CD4-positive, alpha-beta T cell treated with Interferon gamma for 1 hour (primary cell): ENCODE measurements at regions not wholly inside any gene's neighbourhood (a gene's known extent, or its start where the extent isn't known, plus 50 kb on each side); places are given as distances from the start of the nearest gene placed in this dataset.
"Not testable (repeated sequence)": the region's sequence is repeated elsewhere in the genome, so short reads cannot be mapped to it uniquely, and the experiment has no call there.

Experiments
- DNase-seq: peaks from one replicate; pipeline ENCODE4 v3.0.0-alpha.2; 2020

- DNase-seq = no peak
Measured at GRCh38 chr22:45061332-45061731, 51.5 kb upstream of the PHF21B start.

GRCh38 chr22:45064313-45065278, 54.8 kb upstream of the PHF21B start:
- DNase-seq = no peak

GRCh38 chr22:45065726-45066125, 55.9 kb upstream of the PHF21B start:
- DNase-seq = no peak

GRCh38 chr22:45067731-45068130, 57.9 kb upstream of the PHF21B start:
- DNase-seq = no peak

- no peak for DNase-seq
Measured at GRCh38 chr22:45069925-45070324, 60.1 kb upstream of the PHF21B start.

- no peak for DNase-seq
Measured at GRCh38 chr22:45071618-45072017, 61.8 kb upstream of the PHF21B start.

- DNase-seq = no peak
Measured at GRCh38 chr22:45072322-45072903, 62.6 kb upstream of the PHF21B start.

- no peak for DNase-seq
Measured at GRCh38 chr22:45073064-45073463, 63.3 kb upstream of the PHF21B start.

- no peak for DNase-seq
Measured at GRCh38 chr22:45077286-45077685, 67.5 kb upstream of the PHF21B start.

GRCh38 chr22:45077826-45078334, 68.1 kb upstream of the PHF21B start:
- DNase-seq = no peak

GRCh38 chr22:45082795-45083194, 73.0 kb upstream of the PHF21B start:
- DNase-seq = no peak

- DNase-seq = no peak
Measured at GRCh38 chr22:45083659-45084305, 74.0 kb upstream of the PHF21B start.

- DNase-seq = no peak
Measured at GRCh38 chr22:45084400-45084920, 74.7 kb upstream of the PHF21B start.

GRCh38 chr22:45087802-45088201, 75.9 kb upstream of the NUP50 start:
- no peak for DNase-seq

GRCh38 chr22:45088576-45088975, 75.1 kb upstream of the NUP50 start:
- no peak for DNase-seq

- no peak for DNase-seq
Measured at GRCh38 chr22:45090497-45090910, 73.2 kb upstream of the NUP50 start.

GRCh38 chr22:45091254-45091854, 72.4 kb upstream of the NUP50 start:
- DNase-seq = no peak

GRCh38 chr22:45091875-45092274, 71.8 kb upstream of the NUP50 start:
- not testable (repeated sequence) for DNase-seq

GRCh38 chr22:45092644-45093043, 71.1 kb upstream of the NUP50 start:
- DNase-seq = no peak

GRCh38 chr22:45093609-45094008, 70.1 kb upstream of the NUP50 start:
- DNase-seq = no peak

- no peak for DNase-seq
Measured at GRCh38 chr22:45094081-45094720, 69.5 kb upstream of the NUP50 start.

- no peak for DNase-seq
Measured at GRCh38 chr22:45094825-45095224, 68.9 kb upstream of the NUP50 start.
